Testis (tissue), 2 donors: ENCODE measurements at regions not wholly inside any gene's neighbourhood (a gene's known extent, or its start where the extent isn't known, plus 50 kb on each side); places are given as distances from the start of the nearest gene placed in this dataset.

Source experiments
- DNase-seq: peaks from one replicate; pipeline ENCODE4 v3.0.0-alpha.2; 2019
- H3K27ac ChIP-seq, 2 donors: fragments of 200-600 bp; sonication (generic); one replicate each; pipeline ENCODE4 v1.5.1; 2019
- H3K27me3 ChIP-seq: fragments of 200-600 bp; sonication (generic); one replicate; pipeline ENCODE4 v1.5.1; 2019
- H3K36me3 ChIP-seq: fragments of 200-600 bp; sonication (generic); one replicate; pipeline ENCODE4 v1.5.1; 2017; ENCODE audit warnings: low read depth; ENCODE audit errors: missing control alignments
- H3K4me1 ChIP-seq: fragments of 200-600 bp; sonication (generic); one replicate; pipeline ENCODE4 v1.5.1; 2019
- H3K4me3 ChIP-seq, 2 donors: fragments of 200-600 bp; sonication (generic); one replicate each; pipeline ENCODE4 v1.5.1; 2017 to 2019
- H3K9me3 ChIP-seq: fragments of 200-600 bp; sonication (generic); one replicate; pipeline ENCODE4 v1.5.1; 2017
- POLR2A ChIP-seq: fragments of 450-650 bp; IDR thresholded peaks from one replicate; pipeline ENCODE4 v1.6.1; 2017; ENCODE audit warnings: antibody characterized with exemption, mild to moderate bottlenecking, moderate library complexity
- WGBS, 2 donors: methylation state at CpG; one replicate each; pipeline ENCODE4 v1.1.5; 2018; 5-methylcytosine and 5-hydroxymethylcytosine counted together
- intact Hi-C: fragments of 100-400 bp; cut with DNase I; formaldehyde crosslinking; loops from one replicate; pipeline ENCODE4 v1.15.1; 2023; ENCODE audit warnings: low total_unique reads
- small RNA-seq, 2 donors: library from RNA; depleted of rRNA; stranded (forward); fragments of <200 nt; gene quantifications; one replicate each; pipeline ENCODE3, GENCODE V24; 2016
- TF ChIP-seq, protein P1 (sequence below), 3 experiments: fragments of 450-650 bp in 2 of 3; fragments of 200-600 bp in 1 of 3; sonication (generic) in 1 of 3; IDR thresholded peaks; one replicate each; pipeline ENCODE4 v1.5.1; 2016 to 2019; ENCODE audit warnings: antibody characterized with exemption in 3 of 3, mild to moderate bottlenecking in 2 of 3, moderate library complexity in 1 of 3

- intact Hi-C loops: no loop called here
- no peaks in the 10 kb centered on the region for H3K27me3 ChIP-seq
Observed at GRCh38 chr14:35235840-35236239, 56.3 kb upstream of the PSMA6 start.

DNA sequence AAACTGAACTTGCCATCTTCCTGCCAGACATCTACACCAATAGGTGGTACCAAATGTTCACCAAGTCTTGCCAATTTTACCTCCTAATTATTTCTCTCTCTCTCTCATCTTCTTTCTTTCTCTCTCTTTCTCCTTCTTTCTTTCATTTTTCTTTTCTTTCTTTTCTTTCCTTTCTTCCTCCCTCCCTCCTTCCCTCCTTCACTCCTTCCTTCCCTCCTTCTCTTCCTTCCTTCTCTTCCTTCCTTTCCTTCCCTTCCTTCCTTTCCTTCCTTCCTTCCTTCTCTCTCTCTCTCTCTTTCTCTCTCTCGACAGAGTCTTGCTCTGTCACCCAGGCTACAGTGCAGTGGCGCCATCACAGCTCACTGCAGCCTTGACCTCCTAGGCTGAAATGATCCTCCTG lies 55.4 kb upstream of the PSMA6 start:
- no peak for DNase-seq
- Histone ChIP-seq H3K36me3 (no peaks in the 10 kb centered on the region), H3K9me3 (no peaks in the 10 kb centered on the region), H3K4me3 (no peak overlapping the region), H3K4me1 (no peaks in the 10 kb centered on the region), H3K27me3 (no peaks in the 10 kb centered on the region), H3K27ac (no peak overlapping the region)
- WGBS, 2 donors: 80 to 93% methylated on average over 2 of the region's 2 CpGs
- no peak for TF ChIP-seq POLR2A
- TF ChIP-seq, protein P1, sequence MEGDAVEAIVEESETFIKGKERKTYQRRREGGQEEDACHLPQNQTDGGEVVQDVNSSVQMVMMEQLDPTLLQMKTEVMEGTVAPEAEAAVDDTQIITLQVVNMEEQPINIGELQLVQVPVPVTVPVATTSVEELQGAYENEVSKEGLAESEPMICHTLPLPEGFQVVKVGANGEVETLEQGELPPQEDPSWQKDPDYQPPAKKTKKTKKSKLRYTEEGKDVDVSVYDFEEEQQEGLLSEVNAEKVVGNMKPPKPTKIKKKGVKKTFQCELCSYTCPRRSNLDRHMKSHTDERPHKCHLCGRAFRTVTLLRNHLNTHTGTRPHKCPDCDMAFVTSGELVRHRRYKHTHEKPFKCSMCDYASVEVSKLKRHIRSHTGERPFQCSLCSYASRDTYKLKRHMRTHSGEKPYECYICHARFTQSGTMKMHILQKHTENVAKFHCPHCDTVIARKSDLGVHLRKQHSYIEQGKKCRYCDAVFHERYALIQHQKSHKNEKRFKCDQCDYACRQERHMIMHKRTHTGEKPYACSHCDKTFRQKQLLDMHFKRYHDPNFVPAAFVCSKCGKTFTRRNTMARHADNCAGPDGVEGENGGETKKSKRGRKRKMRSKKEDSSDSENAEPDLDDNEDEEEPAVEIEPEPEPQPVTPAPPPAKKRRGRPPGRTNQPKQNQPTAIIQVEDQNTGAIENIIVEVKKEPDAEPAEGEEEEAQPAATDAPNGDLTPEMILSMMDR (IDR thresholded peaks at IDR 0.05): no peak
- intact Hi-C loops: no loop called here

More at GRCh38 chr14:35235840-35236239, 56.3 kb upstream of the PSMA6 start:
- Histone ChIP-seq H3K27ac (no peak overlapping the region), H3K36me3 (no peaks in the 10 kb centered on the region), H3K9me3 (no peaks in the 10 kb centered on the region), H3K4me3 (no peak overlapping the region), H3K4me1 (no peaks in the 10 kb centered on the region)
- WGBS, 2 donors: 78 to 89% methylated on average over 3 of the region's 3 CpGs
- DNase-seq: no peak
- TF ChIP-seq, protein P1 (IDR thresholded peaks at IDR 0.05): no peak
- TF ChIP-seq POLR2A: no peak

DNA sequence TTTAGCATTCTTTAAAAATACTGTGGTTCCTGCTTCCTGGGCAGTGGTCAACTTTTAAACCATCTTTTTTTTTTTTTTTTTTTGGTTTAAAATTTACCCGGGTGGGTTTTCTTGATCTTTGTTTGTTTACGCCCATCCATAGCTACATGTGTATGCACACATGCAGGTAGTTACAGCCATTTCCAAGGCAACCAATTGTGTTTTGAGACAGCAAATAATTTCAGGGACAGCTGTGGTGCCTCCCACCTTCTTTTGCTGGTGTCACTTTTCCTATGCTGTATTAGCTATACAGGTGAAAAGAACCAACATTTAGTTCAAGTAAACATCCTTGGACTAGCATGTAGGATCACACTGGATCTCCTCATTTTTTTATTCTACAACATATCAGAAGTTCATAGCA lies 52.0 kb upstream of the PSMA6 start:
- no peak overlapping the region for H3K27ac ChIP-seq
- WGBS, 2 donors: 81 to 93% methylated on average over 2 of the region's 2 CpGs
- TF ChIP-seq, protein P1 (IDR thresholded peaks at IDR 0.05): no peak
- TF ChIP-seq POLR2A: no peak
- DNase-seq: no peak
- H3K27me3 ChIP-seq: no peaks in the 10 kb centered on the region
- no peaks in the 10 kb centered on the region for H3K9me3 ChIP-seq
- H3K4me1 ChIP-seq: no peaks in the 10 kb centered on the region
- no peak overlapping the region for H3K4me3 ChIP-seq
- H3K36me3 ChIP-seq: no peaks in the 10 kb centered on the region
- intact Hi-C loops: no loop called here

Small RNA genes lying in the stretch of these regions (small RNA-seq; reads per million reads assigned to genes)
- gene MRPL57P8: 0 reads per million in 2 donors
